GM23248 (cell line): ENCODE measurements at regions not wholly inside any gene's neighbourhood (a gene's known extent, or its start where the extent isn't known, plus 50 kb on each side); places are given as distances from the start of the nearest gene placed in this dataset.

Experiments used
- DNase-seq: peaks from one replicate; pipeline ENCODE4 v3.0.0-alpha.2; 2015
- H2AFZ ChIP-seq: fragments of 200-600 bp; sonication (generic); 2 replicates; pipeline ENCODE4 v1.6.1; 2016; ENCODE audit warnings: antibody characterized with exemption
- H3F3A ChIP-seq: fragments of 200-600 bp; sonication (generic); 2 replicates; pipeline ENCODE4 v1.6.1; 2016; ENCODE audit warnings: mild to moderate bottlenecking, antibody characterized with exemption, mixed run types; ENCODE audit not compliant: insufficient read depth
- H3K27ac ChIP-seq: fragments of 200-600 bp; sonication (generic); 2 replicates; pipeline ENCODE4 v1.5.1; 2016; ENCODE audit warnings: mild to moderate bottlenecking
- H3K27me3 ChIP-seq: fragments of 200-600 bp; sonication (generic); replicated peaks from 2 replicates; pipeline ENCODE4 v1.6.1; 2016; ENCODE audit warnings: mild to moderate bottlenecking; ENCODE audit not compliant: insufficient read depth
- H3K36me3 ChIP-seq: fragments of 200-600 bp; sonication (generic); 2 replicates; pipeline ENCODE4 v1.6.1; 2016; ENCODE audit warnings: low read depth, mild to moderate bottlenecking
- H3K4me1 ChIP-seq: fragments of 200-600 bp; sonication (generic); 2 replicates; pipeline ENCODE4 v1.6.1; 2016; ENCODE audit warnings: mild to moderate bottlenecking; ENCODE audit not compliant: insufficient read depth
- H3K4me2 ChIP-seq: fragments of 200-600 bp; sonication (generic); one replicate; pipeline ENCODE4 v1.6.1; 2016; ENCODE audit warnings: mild to moderate bottlenecking; ENCODE audit not compliant: unreplicated experiment
- H3K4me3 ChIP-seq: fragments of 200-600 bp; sonication (generic); 2 replicates; pipeline ENCODE4 v1.5.1; 2016; ENCODE audit warnings: mild to moderate bottlenecking
- H3K79me2 ChIP-seq: fragments of 200-600 bp; sonication (generic); 2 replicates; pipeline ENCODE4 v1.6.1; 2016; ENCODE audit warnings: mild to moderate bottlenecking; ENCODE audit not compliant: insufficient read depth
- H3K9ac ChIP-seq: fragments of 200-600 bp; sonication (generic); 2 replicates; pipeline ENCODE4 v1.6.1; 2016; ENCODE audit warnings: mild to moderate bottlenecking
- H3K9me2 ChIP-seq: fragments of 200-600 bp; sonication (generic); 2 replicates; pipeline ENCODE4 v1.6.1; 2016; ENCODE audit warnings: mixed run types, mild to moderate bottlenecking, moderate library complexity; ENCODE audit not compliant: insufficient read depth
- H3K9me3 ChIP-seq: fragments of 200-600 bp; sonication (generic); one replicate; pipeline ENCODE4 v1.6.1; 2017; ENCODE audit warnings: low read depth
- H4K20me1 ChIP-seq: fragments of 200-600 bp; sonication (generic); 2 replicates; pipeline ENCODE4 v1.6.0; 2016; ENCODE audit not compliant: insufficient read depth
- EZH2 ChIP-seq: fragments of 200-600 bp; sonication (generic); IDR thresholded peaks from 2 replicates; pipeline ENCODE4 v1.6.1; 2018; ENCODE audit warnings: antibody characterized with exemption, mild to moderate bottlenecking; ENCODE audit not compliant: insufficient read depth, poor library complexity, severe bottlenecking
- EZH2phosphoT487 ChIP-seq: fragments of 200-600 bp; sonication (generic); IDR thresholded peaks from 2 replicates; pipeline ENCODE4 v1.6.1; 2018; ENCODE audit warnings: antibody characterized with exemption, moderate library complexity, mild to moderate bottlenecking, low read depth; ENCODE audit not compliant: insufficient read depth
- WGBS, 2 experiments: methylation state at CpG; one replicate each; pipeline ENCODE4 v1.1.6; 2015 to 2017; ENCODE audit warnings: low lambda C conversion rate in 2 of 2, low coverage in 1 of 2; ENCODE audit errors: missing lambda C conversion rate in 2 of 2; 5-methylcytosine and 5-hydroxymethylcytosine counted together
- in situ Hi-C: fragments of 300-500 bp; cut with MboI; formaldehyde crosslinking; loops from 2 replicates; pipeline ENCODE4 v1.15.0; 2020

DNA sequence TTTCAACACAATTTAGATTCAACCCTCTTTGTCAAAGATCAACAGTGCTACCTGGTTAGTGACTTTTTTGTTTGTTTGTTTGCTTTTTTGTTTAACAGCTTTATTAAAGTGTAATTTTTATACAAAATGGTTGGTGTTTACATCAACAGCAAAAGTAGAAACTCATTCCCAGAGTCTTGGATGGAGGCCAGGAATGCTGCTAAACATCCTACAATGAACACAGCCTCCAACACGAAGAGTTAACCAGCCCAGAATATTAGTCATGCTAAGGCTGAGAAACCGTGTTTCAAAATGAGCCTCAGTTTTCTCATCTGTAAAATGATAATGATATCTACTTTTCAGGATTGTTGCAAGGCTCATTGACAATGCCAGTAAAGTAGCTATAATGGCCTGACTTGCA lies 211.0 kb upstream of the MAF start:
- no peaks in the 10 kb centered on the region for H3K9me3 ChIP-seq
- no peaks in the 10 kb centered on the region for H3F3A ChIP-seq
- no peaks in the 10 kb centered on the region for H3K9me2 ChIP-seq
- no peaks in the 10 kb centered on the region for H3K36me3 ChIP-seq
- 3 to 18% methylated on average over 2 of the region's 2 CpGs for WGBS, 2 experiments
- no peak for TF ChIP-seq EZH2phosphoT487
- TF ChIP-seq EZH2, result no peak
- no peaks in the 10 kb centered on the region for H4K20me1 ChIP-seq
- no peak overlapping the region for H2AFZ ChIP-seq
- H3K79me2 ChIP-seq, result no peaks in the 10 kb centered on the region
- H3K9ac ChIP-seq, result no peak overlapping the region
- no peak overlapping the region for H3K27ac ChIP-seq
- H3K4me3 ChIP-seq, result no peak overlapping the region
- no peak overlapping the region for H3K4me2 ChIP-seq
- H3K4me1 ChIP-seq, result no peaks in the 10 kb centered on the region
- no peak for DNase-seq
- no peaks in the 10 kb centered on the region for H3K27me3 ChIP-seq
- in situ Hi-C loops, result no loop called here

DNA sequence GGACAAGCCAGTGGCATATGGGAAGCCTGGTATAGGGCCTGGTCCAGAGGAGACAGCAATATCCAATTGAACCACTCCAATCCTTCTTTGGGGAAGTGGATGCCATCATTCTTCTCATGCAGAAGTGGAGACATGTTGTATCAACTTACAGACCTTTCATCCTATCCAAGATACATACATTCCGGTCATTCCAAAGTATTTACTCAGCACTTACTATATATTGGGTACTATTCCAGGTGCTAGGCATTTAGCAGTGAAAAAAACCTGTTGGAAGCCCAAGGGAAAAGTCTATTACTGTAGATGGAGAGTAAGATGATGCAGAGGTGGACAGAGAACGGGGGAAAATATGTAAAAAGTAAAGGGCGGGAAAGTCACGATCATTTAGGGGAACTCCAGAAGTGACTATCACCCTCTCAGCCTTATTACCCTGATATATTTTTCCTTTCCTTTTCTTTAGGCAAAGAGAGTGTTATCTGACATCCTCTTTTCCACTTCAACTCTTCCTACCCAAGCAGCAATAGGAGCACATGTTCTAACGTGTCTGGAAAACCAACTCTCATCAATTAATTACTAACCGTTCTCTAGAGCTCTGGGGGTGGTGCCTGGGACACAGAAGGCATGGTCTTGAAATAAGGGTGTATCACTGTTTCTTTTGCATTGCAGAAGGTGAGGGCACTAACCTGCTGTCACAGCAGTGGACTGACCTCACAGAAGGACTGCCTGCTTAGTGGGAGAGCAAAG lies 210.1 kb upstream of the MAF start:
- Histone ChIP-seq H3K4me2 (no peak overlapping the region), H3K9me2 (no peaks in the 10 kb centered on the region), H3K9me3 (no peaks in the 10 kb centered on the region), H3K27ac (no peak overlapping the region), H3K36me3 (no peaks in the 10 kb centered on the region), H3K9ac (no peak overlapping the region), H3K4me1 (no peaks in the 10 kb centered on the region), H3F3A (no peaks in the 10 kb centered on the region), H3K4me3 (no peak overlapping the region), H2AFZ (no peak overlapping the region), H3K79me2 (no peaks in the 10 kb centered on the region), H4K20me1 (no peaks in the 10 kb centered on the region), H3K27me3 (no peaks in the 10 kb centered on the region)
- in situ Hi-C loops, result no loop called here
- TF ChIP-seq EZH2, result no peak
- no peak for TF ChIP-seq EZH2phosphoT487
- DNase-seq, result no peak
- 51 to 52% methylated on average over 6 of the region's 6 CpGs for WGBS, 2 experiments

DNA sequence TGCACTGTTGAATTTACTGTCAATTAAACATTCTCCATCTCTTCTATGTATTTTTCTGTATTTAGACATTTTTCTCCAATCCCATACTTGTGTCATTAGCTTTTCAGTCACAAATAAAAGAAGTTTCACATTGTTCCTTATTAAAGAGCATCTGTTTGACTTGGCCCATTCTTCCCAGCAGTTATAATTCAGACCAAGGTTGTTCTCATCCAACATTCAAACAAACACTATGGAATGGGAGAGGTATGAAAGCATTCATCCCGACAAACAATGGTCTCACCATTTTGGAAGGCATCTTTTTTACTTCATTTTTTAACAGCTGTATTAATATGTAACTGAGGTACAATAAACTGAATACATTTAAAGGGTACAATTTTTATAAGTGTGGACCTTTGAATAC lies 208.8 kb upstream of the MAF start:
- no peaks in the 10 kb centered on the region for H3K9me2 ChIP-seq
- TF ChIP-seq EZH2phosphoT487, result no peak
- TF ChIP-seq EZH2, result no peak
- no peaks in the 10 kb centered on the region for H3K9me3 ChIP-seq
- no peaks in the 10 kb centered on the region for H3K27me3 ChIP-seq
- H2AFZ ChIP-seq, result no peak overlapping the region
- no peaks in the 10 kb centered on the region for H3K79me2 ChIP-seq
- no peaks in the 10 kb centered on the region for H3K36me3 ChIP-seq
- DNase-seq, result no peak
- H3K27ac ChIP-seq, result no peak overlapping the region
- in situ Hi-C loops, result no loop called here
- no peak overlapping the region for H3K9ac ChIP-seq
- H3F3A ChIP-seq, result no peaks in the 10 kb centered on the region
- H3K4me1 ChIP-seq, result no peaks in the 10 kb centered on the region
- no peak overlapping the region for H3K4me3 ChIP-seq
- no peak overlapping the region for H3K4me2 ChIP-seq
- WGBS, 2 experiments, result 0% methylated on average over 1 of the region's 1 CpG
- H4K20me1 ChIP-seq, result no peaks in the 10 kb centered on the region

- no peak for DNase-seq
- Histone ChIP-seq H3K9ac (no peak overlapping the region), H3K27me3 (no peaks in the 10 kb centered on the region), H3F3A (no peaks in the 10 kb centered on the region), H3K27ac (no peak overlapping the region), H4K20me1 (no peaks in the 10 kb centered on the region), H3K36me3 (no peaks in the 10 kb centered on the region), H3K9me3 (no peaks in the 10 kb centered on the region), H3K4me1 (no peaks in the 10 kb centered on the region), H3K4me3 (no peak overlapping the region), H3K4me2 (no peak overlapping the region), H2AFZ (no peak overlapping the region), H3K9me2 (no peaks in the 10 kb centered on the region), H3K79me2 (no peaks in the 10 kb centered on the region)
- TF ChIP-seq EZH2 (no peak), EZH2phosphoT487 (no peak)
- 3 to 4% methylated on average over 3 of the region's 3 CpGs for WGBS, 2 experiments
- in situ Hi-C loops, result no loop called here
These were observed 208.2 kb upstream of the MAF start for GRCh38 chr16:79808731-79809130.
